M059J (cell line): ENCODE measurements at regions not wholly inside any gene's neighbourhood (a gene's known extent, or its start where the extent isn't known, plus 50 kb on each side); places are given as distances from the start of the nearest gene placed in this dataset.

Experiments
- DNase-seq: peaks from one replicate; pipeline ENCODE4 v3.0.0-alpha.2; 2012; ENCODE audit warnings: low read depth

DNA sequence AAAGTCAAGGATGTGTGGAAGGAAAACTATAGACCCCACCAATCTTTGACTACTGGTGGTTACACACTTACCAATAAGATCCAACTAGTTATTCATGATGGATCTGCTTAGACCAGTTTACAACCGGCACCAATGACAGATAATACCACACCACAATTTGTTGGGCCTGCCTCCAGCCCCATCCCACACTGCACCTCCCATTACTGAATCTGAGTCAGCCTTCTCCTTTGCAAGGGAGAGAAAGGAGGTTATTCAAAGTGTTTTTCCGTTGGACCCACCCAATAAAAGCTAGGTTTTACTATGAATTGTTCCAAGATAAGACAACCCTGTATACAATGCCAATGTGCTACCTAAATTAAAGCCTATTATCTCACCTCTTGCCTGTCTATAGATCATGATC, 453.5 kb downstream of the MTRR start:
- no peak for DNase-seq

DNA sequence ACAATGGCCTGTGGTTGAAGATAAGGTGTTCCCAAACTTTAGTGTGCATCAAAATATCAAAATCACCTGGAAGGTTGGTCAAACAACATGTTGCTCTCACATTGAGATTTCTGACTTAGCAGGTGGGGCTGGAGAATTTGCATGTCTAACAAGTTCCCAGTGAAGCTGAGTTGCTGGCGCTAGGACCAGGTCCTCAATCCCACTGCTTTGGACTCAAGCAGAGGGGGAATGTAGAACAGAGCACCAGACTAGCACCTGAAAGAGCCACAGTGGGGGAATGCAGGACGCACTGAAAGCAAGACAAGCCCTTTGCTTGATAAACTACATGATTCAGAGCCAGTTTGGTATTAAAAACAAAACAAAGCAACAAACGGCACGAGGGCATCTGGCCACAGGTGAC, 458.1 kb downstream of the MTRR start:
- no peak for DNase-seq

DNA sequence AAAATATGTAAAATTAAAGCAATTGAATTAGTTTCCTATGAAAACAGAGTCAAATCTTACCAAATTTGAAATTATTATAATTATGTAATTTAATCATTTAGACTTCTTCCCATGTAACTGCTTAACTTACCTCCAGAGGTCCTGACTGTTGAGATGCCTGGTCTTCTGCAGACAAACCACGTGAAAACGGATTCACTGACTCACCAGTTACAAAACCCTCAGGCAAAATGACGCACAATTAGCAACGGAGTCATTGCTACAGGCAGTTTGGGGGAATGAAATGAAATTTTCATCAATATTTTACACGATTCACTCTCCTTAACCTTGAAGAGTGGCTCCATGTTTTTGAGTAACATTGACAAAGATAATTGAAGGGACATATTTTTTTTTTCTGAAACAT, 460.8 kb downstream of the MTRR start:
- DNase-seq, result peak; percentile 61

DNA sequence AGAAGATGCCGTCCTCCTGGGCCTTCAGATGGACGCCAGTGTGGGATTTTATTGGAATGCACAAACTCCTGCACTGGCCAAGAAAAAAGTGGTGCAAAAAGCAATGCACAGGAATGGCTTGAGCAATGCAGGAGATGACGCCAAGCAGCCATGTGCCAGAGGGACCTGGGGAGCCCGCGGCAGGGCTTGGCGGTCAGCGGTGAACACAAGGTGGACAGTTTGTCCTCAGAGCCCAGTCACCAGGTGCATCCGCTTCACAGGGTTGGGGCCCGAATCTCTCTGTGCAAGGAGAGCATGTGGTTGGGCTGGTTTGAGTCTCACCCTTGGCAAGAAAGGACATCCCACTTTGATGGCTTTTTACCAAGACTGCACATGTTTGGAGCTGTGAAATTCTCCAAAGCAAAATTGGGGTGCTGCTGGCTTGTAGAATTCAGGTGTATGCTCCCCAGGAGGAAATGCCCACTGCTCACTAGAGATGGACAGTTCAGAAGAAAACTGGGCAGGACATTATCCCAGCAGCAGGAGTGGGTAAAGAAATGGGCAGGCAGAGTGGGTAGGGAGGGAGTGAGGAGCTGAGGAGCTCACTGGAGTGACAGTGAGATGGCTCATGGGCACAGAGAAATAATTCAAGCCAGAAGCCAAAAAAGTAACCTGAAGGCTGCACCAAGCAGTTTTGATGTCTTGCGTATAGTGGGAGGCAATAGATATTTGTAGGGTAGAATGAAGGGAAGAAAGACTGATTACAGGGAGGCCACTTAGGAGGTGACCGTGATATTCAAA, 463.9 kb downstream of the MTRR start:
- DNase-seq, result no peak

DNA sequence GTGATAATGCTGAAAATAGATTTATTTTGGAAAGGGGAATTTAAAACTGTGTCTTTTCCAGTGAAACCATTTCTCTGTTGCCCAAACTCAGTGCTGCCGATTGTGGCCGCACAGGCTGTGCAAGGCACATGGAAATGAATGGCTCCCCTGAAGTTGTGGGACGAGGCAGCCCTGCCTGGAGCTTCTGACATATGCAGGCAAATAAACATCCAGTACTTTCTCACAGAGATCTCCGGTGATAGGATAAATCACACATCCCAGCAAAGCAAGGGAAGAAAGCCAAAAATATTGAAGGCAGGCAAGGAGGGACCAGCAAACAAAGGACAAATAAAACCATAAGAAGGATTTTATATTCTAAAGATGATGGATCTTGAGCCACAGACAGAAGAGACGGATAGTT, 464.5 kb downstream of the MTRR start:
- DNase-seq, result no peak

DNA sequence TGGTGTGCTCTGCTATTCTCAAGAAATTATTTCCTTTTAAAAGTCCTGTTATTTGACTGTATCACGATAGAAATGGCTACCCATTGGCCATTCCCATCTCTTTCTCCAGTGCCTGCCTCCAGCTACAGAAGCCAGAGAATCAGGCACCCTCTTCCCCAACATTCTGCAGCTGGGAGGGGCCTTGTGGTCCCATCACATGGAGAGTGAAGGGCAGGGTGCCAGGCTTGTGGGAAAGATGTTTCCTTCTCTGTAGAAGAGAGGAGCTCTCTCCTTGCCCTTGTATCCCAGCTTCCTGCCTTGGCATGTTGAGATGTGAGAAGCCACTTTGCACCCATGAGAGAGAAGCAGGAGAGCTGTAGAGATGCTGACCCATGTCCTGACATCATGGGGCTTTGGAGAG, 465.0 kb downstream of the MTRR start:
- DNase-seq, result peak; percentile 6

DNA sequence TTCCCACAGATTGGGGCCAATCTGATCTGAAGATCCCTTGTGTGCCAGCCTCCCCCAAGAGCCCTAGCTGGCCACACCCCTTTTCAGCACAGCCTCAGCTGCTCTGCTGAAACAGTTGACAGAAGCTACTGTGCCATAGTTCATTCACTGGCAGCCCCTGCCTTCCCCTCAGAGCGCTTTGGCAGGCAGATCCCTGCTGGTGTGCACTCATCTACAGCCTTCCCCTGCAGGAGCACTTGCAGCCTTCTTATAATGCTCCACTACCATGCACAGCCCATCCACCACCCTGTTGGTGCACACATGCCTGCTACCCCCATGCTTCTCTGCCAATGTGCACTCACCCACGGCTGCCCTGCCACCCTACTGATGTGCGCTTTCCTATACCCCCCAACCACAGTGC, 471.3 kb downstream of the MTRR start:
- DNase-seq, result no peak

DNA sequence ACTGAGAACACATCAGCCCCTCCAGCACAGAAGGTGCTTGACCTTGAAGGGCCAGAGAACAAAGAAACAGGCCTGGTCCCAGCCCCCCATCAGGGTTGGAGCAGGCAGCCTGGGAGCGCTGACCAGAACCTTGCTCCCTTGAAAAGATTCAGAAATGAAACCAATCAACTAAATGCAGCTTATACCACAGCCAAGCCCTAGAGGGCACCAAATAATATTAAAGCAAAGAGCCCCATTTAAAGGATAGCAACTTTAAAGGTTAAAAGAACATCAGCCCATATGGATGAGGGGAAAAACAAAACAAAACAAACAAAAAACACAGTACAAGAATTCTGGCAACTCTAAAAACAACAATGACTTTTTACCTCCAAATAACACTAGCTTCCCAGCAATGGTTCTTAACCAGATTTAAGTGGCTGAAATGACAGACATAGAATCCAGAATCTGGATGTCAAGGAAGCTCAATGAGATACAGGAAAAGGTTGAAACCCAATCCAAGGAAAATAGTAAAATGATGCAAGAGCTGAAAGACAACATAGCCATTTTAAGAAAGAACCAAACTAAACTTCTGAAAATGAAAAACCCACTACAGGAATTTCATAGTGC, 471.9 kb downstream of the MTRR start:
- peak; percentile 38 for DNase-seq

DNA sequence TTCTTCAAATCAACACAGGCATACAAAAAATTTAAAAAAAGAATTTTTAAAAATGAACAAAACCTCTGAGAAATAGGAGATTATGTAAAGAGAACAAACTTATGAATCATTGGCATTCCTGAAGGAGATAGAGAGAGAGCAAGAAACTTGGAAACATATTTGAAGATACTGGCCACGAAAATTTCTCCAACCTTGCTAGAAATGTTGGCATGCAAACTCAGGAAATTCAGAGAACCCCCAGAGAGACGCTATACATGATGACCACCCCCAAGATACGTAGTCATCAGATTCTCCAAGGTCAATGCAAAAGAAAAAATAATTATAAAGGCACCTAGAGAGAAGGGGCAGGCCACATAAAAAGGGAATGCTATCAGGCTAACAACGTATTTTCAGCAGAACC, 472.5 kb downstream of the MTRR start:
- DNase-seq, result no peak

DNA sequence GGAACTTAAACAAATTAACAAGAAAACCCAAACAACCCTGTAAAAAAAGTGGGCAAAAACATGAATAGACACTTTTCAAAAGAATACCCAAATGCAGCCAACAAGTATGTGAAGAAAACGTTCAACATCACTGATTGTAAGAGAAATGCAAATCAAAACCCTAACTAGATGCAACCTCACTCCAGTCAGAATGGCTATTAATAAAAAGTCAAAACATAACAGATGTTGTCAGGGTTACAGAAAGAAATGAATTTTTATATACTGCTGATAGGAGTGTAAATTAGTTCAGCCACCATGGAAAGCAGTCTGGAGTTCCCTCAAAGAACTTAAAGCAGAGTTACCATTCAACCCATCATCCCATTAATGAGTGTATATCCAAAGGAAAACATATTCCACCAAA, 479.0 kb downstream of the MTRR start:
- no peak for DNase-seq

DNA sequence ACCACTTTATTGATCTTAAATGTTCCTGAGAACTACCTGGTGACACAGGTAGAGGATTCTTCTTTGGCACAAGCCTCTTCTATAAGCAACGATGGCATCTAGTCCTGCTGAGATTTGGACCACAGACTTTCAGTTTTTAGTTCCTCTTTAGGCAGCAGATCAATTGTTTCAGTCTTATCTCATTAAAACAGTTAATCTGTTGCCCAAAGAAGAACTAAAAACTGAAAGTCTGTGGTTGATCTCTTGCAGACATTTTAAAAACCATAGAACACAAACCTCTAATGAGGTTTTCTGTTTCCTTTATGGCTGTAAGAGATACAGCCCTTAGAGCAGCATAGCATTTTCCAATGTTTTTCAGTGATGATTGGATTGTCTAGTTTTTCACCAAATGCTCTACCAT, 480.9 kb downstream of the MTRR start:
- no peak for DNase-seq

DNA sequence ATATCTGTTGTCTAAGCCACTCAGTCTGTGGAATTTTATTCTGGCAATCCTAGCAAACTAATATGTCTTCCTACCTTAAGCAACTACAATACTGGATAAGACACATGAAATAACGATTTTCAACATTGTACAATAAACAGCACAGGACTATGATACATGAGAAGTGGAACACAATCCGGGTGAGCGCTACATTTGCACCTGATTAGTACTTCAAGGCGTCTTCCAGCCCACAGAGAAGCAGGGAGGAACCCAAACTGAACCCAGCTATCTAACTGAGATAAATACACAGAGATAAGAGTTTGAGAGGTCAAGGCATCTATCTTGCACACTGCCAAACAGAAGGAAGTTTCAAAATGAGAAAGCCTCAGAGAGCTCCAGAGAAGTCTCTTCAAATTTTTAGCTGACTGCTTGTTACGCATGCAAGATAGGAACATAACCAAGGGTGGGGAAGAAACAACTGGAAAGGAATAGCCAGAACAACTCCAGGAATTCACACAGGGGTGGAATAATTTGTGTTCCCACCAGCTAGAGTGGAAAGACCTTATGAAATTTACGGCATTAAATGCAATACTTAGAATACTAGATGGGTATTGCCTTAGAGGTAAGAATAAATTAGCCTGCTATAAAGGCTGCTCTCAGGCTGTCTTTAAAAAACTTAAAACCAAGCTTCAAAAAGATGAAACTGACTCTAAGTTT, 481.8 kb downstream of the MTRR start:
- no peak for DNase-seq

DNA sequence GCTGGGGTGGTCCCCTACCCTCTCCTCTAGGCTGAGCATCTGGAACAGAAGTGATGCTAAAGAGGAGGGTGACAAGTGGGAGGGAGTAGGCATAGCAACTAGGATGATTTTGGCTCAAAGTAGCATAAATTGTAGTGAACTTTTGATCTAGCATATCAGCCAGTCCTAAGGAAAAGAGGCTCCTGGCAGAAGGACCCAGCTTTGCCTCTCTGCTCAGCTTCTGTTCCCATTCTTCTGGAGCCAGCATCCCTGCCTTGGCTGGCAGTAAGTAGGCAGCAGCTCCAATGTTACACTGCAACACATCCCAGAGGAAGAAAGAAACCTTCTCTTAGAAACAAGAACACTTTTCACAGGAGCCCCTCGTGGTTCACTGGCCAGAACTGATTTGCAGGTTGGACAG, 487.0 kb downstream of the MTRR start:
- no peak for DNase-seq

DNA sequence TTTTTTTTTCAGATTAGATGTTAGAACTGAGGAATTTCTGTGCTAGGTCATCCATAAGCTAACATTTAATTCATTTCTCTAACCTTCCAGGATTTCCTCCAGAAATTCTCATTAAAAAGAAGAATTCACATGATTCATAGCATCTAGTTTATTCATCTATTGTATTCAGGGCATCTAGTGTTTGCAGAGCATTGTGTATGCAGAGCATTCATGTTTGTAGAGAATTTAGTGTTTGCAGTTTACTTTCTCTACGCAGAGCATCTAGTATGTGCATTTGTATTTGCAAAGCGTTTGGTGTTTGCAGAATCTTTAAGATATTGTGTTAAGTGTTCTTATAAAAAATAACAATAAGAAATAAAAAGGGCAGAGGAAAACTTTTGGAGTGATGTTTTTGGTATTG, 491.1 kb downstream of the MTRR start:
- no peak for DNase-seq

DNA sequence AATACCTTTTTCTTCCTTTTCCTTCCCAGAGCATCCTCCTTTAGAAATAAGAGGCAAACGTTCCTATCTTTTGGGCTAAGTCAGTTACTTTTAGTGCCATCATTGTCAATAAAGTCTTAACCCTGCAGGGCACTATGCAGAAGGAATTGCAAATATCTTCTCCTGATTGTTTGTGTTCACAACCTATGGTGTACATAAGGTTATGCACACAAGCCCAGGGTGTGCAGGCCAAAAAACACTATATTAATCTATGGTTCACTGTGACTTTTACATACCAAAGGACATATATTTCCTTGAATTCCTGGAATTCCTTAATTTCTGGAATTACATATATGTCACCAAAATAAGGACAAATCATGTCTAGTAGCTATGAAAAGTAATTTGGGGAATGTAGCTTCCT, 493.5 kb downstream of the MTRR start:
- DNase-seq, result no peak

DNA sequence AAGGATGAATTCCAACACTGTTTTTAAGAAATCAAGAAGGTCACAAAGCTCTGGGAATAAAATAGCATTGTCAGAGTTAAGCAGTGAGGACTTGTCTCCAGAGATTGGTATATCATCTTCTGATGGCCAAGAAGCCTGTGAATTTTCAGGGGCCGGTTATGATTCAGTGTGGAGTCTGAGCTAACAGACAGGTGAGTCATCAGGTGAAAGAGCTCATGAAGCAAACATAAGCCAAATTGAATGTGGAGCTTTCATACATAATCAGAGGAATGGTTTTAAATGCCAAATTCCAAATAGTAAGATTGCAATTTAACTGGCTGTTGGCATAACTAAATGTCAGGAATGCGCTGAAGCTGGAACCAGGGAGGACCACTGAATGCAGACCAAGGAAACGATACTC, 494.2 kb downstream of the MTRR start:
- DNase-seq, result peak; percentile 15

DNA sequence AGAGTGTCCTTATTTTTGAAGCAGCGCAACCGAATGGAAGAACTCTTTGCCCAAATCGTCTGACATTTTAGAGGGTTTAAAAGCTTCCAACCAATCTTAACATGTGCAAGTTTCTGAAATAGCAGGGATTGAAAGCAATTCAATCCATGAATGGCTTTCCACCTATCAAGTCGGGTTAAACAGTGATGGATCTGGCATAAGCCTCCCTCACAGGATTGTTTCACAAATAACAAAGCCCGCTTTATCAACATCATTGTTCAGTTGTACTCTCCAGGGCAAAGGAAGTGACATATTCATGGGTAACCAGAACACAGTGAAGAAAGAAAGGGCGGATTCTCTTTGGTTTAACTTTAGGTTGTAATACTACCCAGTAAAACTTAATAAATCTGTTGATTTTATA, 497.3 kb downstream of the MTRR start:
- DNase-seq, result no peak

DNA sequence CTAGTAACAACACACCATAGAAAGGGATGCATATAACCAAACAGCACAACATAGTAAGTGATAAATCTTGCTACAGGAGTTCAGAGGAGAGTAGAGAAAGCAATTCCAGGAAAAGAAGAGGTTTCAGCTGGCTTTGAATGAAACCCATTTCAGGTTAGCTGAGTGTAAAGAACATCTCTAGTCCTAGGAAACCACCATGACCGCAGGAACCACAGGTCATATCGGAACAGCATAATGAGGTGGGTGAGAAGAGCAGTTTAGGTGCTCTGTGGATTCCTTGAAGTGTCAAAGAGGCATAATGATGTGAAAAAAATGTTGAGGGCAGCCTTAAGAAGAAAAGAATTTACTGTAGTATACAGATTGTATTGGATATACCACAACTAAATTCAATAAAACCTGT, 507.5 kb downstream of the MTRR start:
- DNase-seq, result no peak

DNA sequence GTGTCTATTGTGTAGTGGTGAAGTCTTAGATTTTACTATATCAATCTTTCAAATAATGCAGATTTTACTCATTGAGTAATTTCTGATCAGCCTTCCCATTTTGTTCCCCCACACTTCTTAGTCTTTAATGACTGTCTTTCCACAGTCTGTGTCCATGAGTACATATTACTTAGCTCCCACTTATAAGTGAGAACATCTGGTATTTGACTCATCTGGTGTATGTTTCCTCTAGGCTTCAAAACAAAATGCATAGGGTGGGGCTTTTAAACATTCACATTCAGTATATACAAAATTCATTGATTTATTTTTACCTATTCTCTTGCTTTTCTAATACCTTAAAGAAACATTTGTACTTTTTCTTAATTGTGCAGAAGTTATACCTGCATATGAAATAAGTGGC, 513.0 kb downstream of the MTRR start:
- DNase-seq, result no peak

DNA sequence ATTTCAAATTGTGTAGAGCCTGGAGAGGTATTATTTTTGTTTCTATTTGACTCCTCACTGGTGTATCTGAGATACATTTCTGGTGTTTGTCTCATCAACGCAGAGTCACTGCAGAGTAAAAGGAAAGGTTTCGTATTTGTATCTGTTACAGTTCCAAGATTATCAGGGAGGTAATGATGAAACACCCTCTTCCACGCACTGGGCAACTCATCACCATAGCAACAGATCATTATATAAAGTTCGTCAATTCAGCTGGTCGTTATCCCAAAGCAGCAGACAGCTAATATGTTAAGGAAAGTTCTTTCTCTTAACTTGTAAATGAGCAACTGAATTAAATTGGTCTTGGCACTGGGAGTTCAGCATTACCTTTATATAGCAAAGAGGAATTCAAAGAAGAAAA, 513.5 kb downstream of the MTRR start:
- no peak for DNase-seq

DNA sequence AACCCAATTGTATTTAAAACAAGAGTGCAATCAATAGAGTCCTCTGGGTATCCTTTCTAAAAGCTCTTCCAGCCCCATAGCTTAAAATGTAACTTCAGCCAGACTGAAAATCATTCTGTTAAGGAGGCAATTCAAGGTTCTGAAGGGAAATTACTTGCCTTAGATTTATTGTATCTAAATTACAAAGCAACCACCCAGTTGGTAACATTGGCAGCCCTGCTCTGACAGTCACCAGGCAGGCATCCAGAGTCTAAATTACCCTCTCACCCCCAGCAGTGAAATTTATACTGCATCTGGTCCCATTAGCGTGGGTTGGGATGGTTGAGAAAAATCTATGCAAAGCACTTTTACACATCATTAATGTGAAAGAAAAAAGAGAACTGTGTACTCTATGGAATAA, 514.7 kb downstream of the MTRR start:
- DNase-seq, result no peak

DNA sequence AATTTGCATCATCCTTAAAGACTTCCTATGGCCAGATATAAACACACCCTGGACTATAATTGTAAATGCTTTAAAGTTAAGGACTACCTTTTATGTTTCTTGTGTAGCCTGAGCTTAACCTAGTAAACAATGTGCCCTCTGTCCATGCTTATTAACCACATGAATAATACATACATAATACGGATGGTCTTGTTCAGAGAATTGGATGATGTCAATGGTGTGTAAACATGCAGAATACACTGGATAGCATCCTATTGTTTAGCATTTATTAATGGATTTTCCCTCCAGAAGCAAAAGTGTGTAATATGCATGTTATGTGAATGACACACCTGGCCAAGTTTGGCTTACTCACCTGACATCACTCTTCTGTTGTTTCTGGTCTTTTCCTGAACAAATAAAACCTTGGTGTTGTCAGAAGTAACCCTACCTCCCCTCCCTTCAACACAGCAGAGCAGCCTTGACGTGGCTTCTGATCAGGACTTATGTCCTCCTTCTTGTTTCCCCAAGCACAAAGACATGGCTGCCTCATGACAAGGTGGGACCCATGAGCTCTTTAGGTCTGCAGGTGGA, 517.9 kb downstream of the MTRR start:
- no peak for DNase-seq

DNA sequence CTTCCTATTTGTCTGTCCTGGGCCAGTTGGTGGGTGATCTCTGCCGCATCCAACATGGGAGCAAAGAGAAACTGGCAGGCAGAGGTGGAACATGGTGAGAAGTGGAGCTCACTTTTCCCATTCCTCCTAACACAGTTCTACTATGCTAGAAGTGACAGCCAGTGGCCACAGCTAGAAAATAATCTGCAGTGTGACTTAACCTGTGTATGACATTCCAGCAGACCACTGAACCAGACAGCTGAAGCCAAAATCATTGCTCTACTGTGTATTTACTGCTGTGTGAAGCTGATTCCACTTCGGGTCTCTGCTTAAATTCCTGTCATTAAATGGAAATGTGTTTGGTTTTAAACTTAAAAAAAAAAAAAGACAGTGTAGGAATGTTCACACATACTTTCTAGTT, 523.0 kb downstream of the MTRR start:
- no peak for DNase-seq
